ENCODE measurements at regions not wholly inside any gene's neighbourhood (a gene's known extent, or its start where the extent isn't known, plus 50 kb on each side); places are given as distances from the start of the nearest gene placed in this dataset.

- ChIA-PET CTCF (no interaction called here), POLR2A (ENCODE audit: low non-redundant PET) (no interaction called here)
- peaks cover 19% of the 10 kb centered on the region for H3K27me3 ChIP-seq (replicated peaks; ENCODE audit: insufficient read depth, low read depth, low read length, poor library complexity)
- no peak for TF ChIP-seq CTCF (conservative IDR thresholded peaks at IDR 0.05; ENCODE audit: low read depth, low read length)
- no peak for TF ChIP-seq EZH2 (IDR thresholded peaks at IDR 0.05; ENCODE audit: borderline replicate concordance, low read depth, low read length, poor library complexity, severe bottlenecking)
- BruUV-seq (replicated peaks) = no TSS peak
- H3K4me1 ChIP-seq (ENCODE audit: insufficient read depth, low read length, poor library complexity, severe bottlenecking) = no peaks in the 10 kb centered on the region
- no peak for DNase-seq (ENCODE audit: low spot score)
- H3K9me3 ChIP-seq (ENCODE audit: low read depth, low read length, poor library complexity, severe bottlenecking) = no peaks in the 10 kb centered on the region
- H3K36me3 ChIP-seq (ENCODE audit: insufficient read depth, low read length, poor library complexity, severe bottlenecking) = no peaks in the 10 kb centered on the region
- intact Hi-C loops (cut with micrococcal nuclease; ENCODE audit: unreplicated experiment) = no loop called here
- H3K4me3 ChIP-seq (ENCODE audit: low read depth, low read length, poor library complexity, severe bottlenecking) = no peak overlapping the region
- no peak overlapping the region for H3K27ac ChIP-seq (ENCODE audit: low read depth, low read length, poor library complexity, severe bottlenecking)
Observed at GRCh38 chr10:64708884-64709681, 1187.9 kb downstream of the REEP3 start.

GRCh38 chr10:64726466-64726865, 1205.3 kb downstream of the REEP3 start:
- H3K27ac ChIP-seq (ENCODE audit: low read depth, low read length, poor library complexity, severe bottlenecking) = no peak overlapping the region
- H3K4me1 ChIP-seq (ENCODE audit: insufficient read depth, low read length, poor library complexity, severe bottlenecking) = no peaks in the 10 kb centered on the region
- TF ChIP-seq CTCF (conservative IDR thresholded peaks at IDR 0.05; ENCODE audit: low read depth, low read length) (no peak), EZH2 (IDR thresholded peaks at IDR 0.05; ENCODE audit: borderline replicate concordance, low read depth, low read length, poor library complexity, severe bottlenecking) (no peak)
- ChIA-PET CTCF (no interaction called here), POLR2A (ENCODE audit: low non-redundant PET) (no interaction called here)
- DNase-seq (ENCODE audit: low spot score) = no peak
- no peak overlapping the region for H3K4me3 ChIP-seq (ENCODE audit: low read depth, low read length, poor library complexity, severe bottlenecking)
- H3K36me3 ChIP-seq (ENCODE audit: insufficient read depth, low read length, poor library complexity, severe bottlenecking) = no peaks in the 10 kb centered on the region
- H3K27me3 ChIP-seq (replicated peaks; ENCODE audit: insufficient read depth, low read depth, low read length, poor library complexity) = no peaks in the 10 kb centered on the region
- intact Hi-C loops (cut with micrococcal nuclease; ENCODE audit: unreplicated experiment) = no loop called here
- H3K9me3 ChIP-seq (ENCODE audit: low read depth, low read length, poor library complexity, severe bottlenecking) = no peaks in the 10 kb centered on the region
- no TSS peak for BruUV-seq (replicated peaks)

GRCh38 chr10:64731016-64731415, 1209.8 kb downstream of the REEP3 start:
- H3K27me3 ChIP-seq (replicated peaks; ENCODE audit: insufficient read depth, low read depth, low read length, poor library complexity) = no peaks in the 10 kb centered on the region
- no TSS peak for BruUV-seq (replicated peaks)
- CTCF ChIA-PET = no interaction called here
- H3K36me3 ChIP-seq (ENCODE audit: insufficient read depth, low read length, poor library complexity, severe bottlenecking) = no peaks in the 10 kb centered on the region
- DNase-seq (ENCODE audit: low spot score) = no peak
- POLR2A ChIA-PET (ENCODE audit: low non-redundant PET) = interaction anchor here (0.7 kb wide), 1 partner anchor 31 kb away, joined by 3 read pairs; no protein-coding TSS in a partner anchor
- no peak overlapping the region for H3K27ac ChIP-seq (ENCODE audit: low read depth, low read length, poor library complexity, severe bottlenecking)
- no peaks in the 10 kb centered on the region for H3K4me1 ChIP-seq (ENCODE audit: insufficient read depth, low read length, poor library complexity, severe bottlenecking)
- TF ChIP-seq CTCF (conservative IDR thresholded peaks at IDR 0.05; ENCODE audit: low read depth, low read length) (no peak), EZH2 (IDR thresholded peaks at IDR 0.05; ENCODE audit: borderline replicate concordance, low read depth, low read length, poor library complexity, severe bottlenecking) (no peak)
- intact Hi-C loops (cut with micrococcal nuclease; ENCODE audit: unreplicated experiment) = no loop called here
- no peak overlapping the region for H3K4me3 ChIP-seq (ENCODE audit: low read depth, low read length, poor library complexity, severe bottlenecking)
- no peaks in the 10 kb centered on the region for H3K9me3 ChIP-seq (ENCODE audit: low read depth, low read length, poor library complexity, severe bottlenecking)

Data from A673 (cell line).